ENCODE measurements at regions not wholly inside any gene's neighbourhood (a gene's known extent, or its start where the extent isn't known, plus 50 kb on each side); places are given as distances from the start of the nearest gene placed in this dataset.

GRCh38 chr15:62280625-62281024 lies 115.5 kb upstream of the C2CD4B start:
- TF ChIP-seq CTCF (IDR thresholded peaks at IDR 0.05; ENCODE audit: low read depth, low read length, missing input control) (no peak), JUND (IDR thresholded peaks at IDR 0.05) (peak; percentile 65 to 78), GABPA (IDR thresholded peaks at IDR 0.05 in 1 of 2, conservative IDR thresholded peaks at IDR 0.05 in 1 of 2) (no peak), SP1 (IDR thresholded peaks at IDR 0.05) (peak; percentile 88), TAF1 (conservative IDR thresholded peaks at IDR 0.05) (peak; percentile 38), HNF4A (conservative IDR thresholded peaks at IDR 0.05) (peak; percentile 62 to 66), FOXA1 (IDR thresholded peaks at IDR 0.05) (peak; percentile 79), YY1 (IDR thresholded peaks at IDR 0.05) (peak; percentile 91), REST (IDR thresholded peaks at IDR 0.05) (peak; percentile 87), FOXA2 (IDR thresholded peaks at IDR 0.05) (peak; percentile 92)
- TF ChIP-seq, protein P1, sequence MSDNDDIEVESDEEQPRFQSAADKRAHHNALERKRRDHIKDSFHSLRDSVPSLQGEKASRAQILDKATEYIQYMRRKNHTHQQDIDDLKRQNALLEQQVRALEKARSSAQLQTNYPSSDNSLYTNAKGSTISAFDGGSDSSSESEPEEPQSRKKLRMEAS (IDR thresholded peaks at IDR 0.05) = no peak
- TF ChIP-seq, protein P2, sequence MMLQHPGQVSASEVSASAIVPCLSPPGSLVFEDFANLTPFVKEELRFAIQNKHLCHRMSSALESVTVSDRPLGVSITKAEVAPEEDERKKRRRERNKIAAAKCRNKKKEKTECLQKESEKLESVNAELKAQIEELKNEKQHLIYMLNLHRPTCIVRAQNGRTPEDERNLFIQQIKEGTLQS (IDR thresholded peaks at IDR 0.05) = peak; percentile 66

Measured in liver (tissue), 3 donors.